Right lobe of liver (tissue), 4 donors: ENCODE measurements at regions not wholly inside any gene's neighbourhood (a gene's known extent, or its start where the extent isn't known, plus 50 kb on each side); places are given as distances from the start of the nearest gene placed in this dataset.

ENCODE experiments used
- POLR2A ChIP-seq: fragments of 450-650 bp; IDR thresholded peaks from one replicate; pipeline ENCODE4 v1.6.1; 2017; ENCODE audit warnings: antibody characterized with exemption, mild to moderate bottlenecking
- TF ChIP-seq, protein P1 (sequence below), 4 donors: fragments of 200-600 bp in 3 of 4; fragments of 450-650 bp in 1 of 4; IDR thresholded peaks; one replicate each; pipeline versions ENCODE4 v1.5.1 to v1.8.0; 2016 to 2022; ENCODE audit warnings: antibody characterized with exemption in 4 of 4, mild to moderate bottlenecking in 2 of 4
- donor health status: DM: no; HTN: no; CAD: no.
- donor health status: DM: no; HTN: no; CAD: no.
- donor health status: DM: no; HTN: yes; CAD: no.

DNA sequence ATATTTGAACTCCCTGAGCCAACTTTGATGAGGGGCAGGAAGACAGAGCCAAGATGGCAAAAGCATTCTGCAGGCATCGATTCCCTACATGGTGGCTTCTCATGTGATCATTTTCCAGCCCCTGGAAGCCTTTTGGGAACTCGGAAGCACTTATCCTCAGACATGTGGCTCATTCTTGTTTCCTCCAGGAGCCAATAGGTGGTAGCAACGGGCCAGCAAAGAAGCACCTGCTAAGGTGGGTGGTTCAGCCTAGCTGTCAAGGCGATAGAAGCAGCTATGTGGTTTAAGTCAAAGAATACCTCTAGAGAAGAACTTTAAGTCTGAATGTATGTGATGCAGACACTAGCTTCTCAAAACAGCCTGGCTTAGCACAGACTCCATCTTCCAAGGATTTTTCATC is 64.9 kb upstream of the PAX1 start:
- TF ChIP-seq, protein P1, sequence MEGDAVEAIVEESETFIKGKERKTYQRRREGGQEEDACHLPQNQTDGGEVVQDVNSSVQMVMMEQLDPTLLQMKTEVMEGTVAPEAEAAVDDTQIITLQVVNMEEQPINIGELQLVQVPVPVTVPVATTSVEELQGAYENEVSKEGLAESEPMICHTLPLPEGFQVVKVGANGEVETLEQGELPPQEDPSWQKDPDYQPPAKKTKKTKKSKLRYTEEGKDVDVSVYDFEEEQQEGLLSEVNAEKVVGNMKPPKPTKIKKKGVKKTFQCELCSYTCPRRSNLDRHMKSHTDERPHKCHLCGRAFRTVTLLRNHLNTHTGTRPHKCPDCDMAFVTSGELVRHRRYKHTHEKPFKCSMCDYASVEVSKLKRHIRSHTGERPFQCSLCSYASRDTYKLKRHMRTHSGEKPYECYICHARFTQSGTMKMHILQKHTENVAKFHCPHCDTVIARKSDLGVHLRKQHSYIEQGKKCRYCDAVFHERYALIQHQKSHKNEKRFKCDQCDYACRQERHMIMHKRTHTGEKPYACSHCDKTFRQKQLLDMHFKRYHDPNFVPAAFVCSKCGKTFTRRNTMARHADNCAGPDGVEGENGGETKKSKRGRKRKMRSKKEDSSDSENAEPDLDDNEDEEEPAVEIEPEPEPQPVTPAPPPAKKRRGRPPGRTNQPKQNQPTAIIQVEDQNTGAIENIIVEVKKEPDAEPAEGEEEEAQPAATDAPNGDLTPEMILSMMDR (IDR thresholded peaks at IDR 0.05) = peak in 1 of 4 donors; percentile 16
- TF ChIP-seq POLR2A = no peak
